Stimulated activated effector memory CD8-positive, alpha-beta T cell treated with anti-CD3 and anti-CD28 coated beads, Interleukin-12 subunit alpha, Interleukin-12 subunit beta, amount 100 ng/mL, for 72 hours (primary cell): ENCODE measurements at regions not wholly inside any gene's neighbourhood (a gene's known extent, or its start where the extent isn't known, plus 50 kb on each side); places are given as distances from the start of the nearest gene placed in this dataset.

ENCODE experiments used
- ATAC-seq: fragments of 150-1000 bp; cut with Tn5 transposase; 2 replicates; pipeline ENCODE4 v1.10.0; 2021
- DNase-seq, 2 donors: peaks; one replicate each; pipeline ENCODE4 v3.0.0; 2021 to 2022; ENCODE audit warnings: low spot score in 2 of 2
- H3K27ac Mint-ChIP-seq: one replicate; pipeline ENCODE4 v1.8.0; 2022; ENCODE audit warnings: mild to moderate bottlenecking, mixed read lengths
- H3K36me3 Mint-ChIP-seq: one replicate; pipeline ENCODE4 v1.8.0; 2022; ENCODE audit warnings: mild to moderate bottlenecking, mixed read lengths
- H3K4me1 Mint-ChIP-seq: one replicate; pipeline ENCODE4 v1.8.0; 2022; ENCODE audit warnings: mixed read lengths
- H3K4me3 Mint-ChIP-seq: one replicate; pipeline ENCODE4 v1.8.0; 2022; ENCODE audit warnings: mild to moderate bottlenecking, mixed read lengths
- H3K9me3 Mint-ChIP-seq: one replicate; pipeline ENCODE4 v1.8.0; 2022; ENCODE audit warnings: mixed read lengths

DNA sequence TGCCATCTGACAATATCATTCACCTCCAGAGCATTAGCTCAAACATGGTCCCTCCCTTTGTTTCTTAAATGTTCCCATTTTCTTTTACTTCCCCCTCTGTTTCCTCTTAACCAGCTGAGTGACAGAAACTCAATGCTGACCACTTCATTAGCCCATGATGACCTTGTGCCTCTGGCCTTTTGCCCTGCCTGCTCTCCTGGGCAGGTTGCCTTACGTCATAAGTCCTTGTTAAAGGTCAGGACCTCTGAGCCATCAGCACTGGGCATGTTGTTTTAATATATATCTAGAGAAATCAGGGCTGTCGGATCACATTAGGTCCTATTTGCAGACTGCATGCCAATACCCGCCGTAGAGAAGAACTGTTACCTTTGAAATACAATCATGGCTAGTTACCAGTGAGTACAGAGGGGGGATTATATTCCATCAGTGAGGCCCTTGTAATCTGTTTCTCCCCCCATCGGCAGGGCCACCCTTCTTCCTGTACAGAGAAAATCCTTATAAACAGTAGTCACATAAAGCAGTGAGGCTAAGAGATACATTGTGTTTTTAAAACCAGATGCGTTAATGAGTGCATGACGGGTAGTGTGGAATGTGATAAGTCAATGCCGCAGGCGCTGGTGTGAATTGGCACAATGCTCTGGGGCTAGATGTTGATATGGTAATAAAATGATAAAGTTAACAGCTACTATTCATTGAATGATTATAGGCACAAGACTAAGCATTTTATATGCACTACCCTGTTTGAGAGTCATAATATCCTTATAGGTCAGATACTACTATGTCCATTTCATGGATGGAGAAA is 94.3 kb upstream of the ZFHX3 start:
- no peak overlapping the region for H3K4me3 Mint-ChIP-seq
- no peak for DNase-seq
- H3K27ac Mint-ChIP-seq: no peak overlapping the region
- peaks cover 9% of the 10 kb centered on the region for H3K9me3 Mint-ChIP-seq
- no peak for ATAC-seq
- H3K4me1 Mint-ChIP-seq: no peaks in the 10 kb centered on the region
- H3K36me3 Mint-ChIP-seq: no peaks in the 10 kb centered on the region

DNA sequence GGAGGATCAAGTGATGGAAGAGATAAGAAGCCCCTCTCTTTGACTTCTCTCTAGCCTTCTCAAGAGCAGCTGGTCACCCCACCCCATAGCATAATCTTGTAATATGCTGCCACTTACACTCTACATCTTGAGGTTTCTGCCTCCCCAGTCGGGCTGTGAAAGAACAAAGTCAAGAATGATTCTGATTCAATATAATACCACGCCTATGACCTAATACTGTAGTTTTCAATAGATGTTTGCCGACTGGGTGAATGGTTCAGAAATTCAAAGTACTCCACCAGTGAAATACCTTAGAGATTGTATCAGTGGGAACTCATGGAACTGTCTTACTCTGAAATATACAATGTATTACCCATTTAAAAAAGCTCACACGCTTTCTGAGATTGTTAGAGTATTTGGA is 93.0 kb upstream of the ZFHX3 start:
- no peak for ATAC-seq
- Mint-ChIP-seq H3K9me3 (peaks cover 10% of the 10 kb centered on the region), H3K4me1 (no peaks in the 10 kb centered on the region), H3K27ac (no peak overlapping the region), H3K36me3 (no peaks in the 10 kb centered on the region), H3K4me3 (no peak overlapping the region)
- DNase-seq: no peak

DNA sequence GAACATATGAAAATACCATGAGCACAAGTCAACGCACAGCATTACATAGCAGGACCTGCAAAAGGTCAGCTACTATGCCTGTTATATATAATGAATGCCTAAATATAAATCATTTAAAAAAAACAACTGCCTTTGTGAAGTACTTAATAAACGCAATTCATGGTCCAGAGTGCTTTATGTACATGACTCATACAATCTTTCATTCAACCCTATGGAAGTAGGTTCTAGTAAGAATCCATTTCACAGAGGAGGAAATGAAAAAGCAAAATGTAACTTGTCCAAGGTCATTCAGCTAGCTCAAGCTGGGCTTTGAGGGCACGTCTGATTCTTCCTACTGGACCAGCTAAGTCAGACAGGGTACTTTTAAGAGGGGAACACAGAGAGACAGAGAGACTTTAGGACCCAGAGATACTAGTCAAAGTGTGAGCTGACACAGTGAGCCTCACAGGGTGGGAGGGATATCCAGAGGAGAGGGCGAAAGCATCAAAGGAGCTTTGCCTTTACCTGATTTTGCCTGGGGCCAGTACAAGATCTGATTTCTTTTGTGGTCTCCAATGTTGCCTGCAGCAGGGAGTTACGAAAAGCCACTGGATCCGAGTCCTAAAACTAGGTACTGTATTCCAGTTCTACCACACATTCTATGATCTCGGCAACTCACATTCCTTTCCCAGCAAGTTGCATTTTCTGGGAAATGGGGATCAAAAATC is 83.4 kb upstream of the ZFHX3 start:
- Mint-ChIP-seq H3K4me1 (no peaks in the 10 kb centered on the region), H3K36me3 (no peaks in the 10 kb centered on the region), H3K9me3 (peaks cover 5% of the 10 kb centered on the region), H3K4me3 (no peak overlapping the region), H3K27ac (no peak overlapping the region)
- DNase-seq (no peak), ATAC-seq (no peak)

DNA sequence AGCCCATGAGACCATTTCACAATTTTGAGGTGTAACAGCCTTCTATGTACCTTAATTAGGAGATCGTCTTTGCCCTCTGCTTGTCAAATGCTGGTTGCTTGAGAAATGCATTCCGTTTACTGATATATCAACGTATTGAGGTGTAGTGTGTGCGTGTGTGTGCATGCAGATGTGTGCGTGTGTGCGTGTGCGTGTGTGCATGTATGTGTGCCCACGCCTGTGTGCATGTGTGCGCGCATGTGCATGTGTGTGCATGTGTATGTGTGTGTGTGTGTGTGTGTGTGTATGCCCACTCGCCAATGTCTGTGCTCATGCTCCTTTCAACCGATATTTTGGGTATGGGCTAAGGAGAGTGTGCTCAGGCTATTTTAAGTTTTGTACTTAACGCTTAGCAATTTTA is 81.5 kb upstream of the ZFHX3 start:
- DNase-seq: no peak
- Mint-ChIP-seq H3K4me1 (no peaks in the 10 kb centered on the region), H3K4me3 (no peak overlapping the region), H3K9me3 (peaks cover 10% of the 10 kb centered on the region), H3K27ac (no peak overlapping the region), H3K36me3 (no peaks in the 10 kb centered on the region)
- ATAC-seq: no peak

DNA sequence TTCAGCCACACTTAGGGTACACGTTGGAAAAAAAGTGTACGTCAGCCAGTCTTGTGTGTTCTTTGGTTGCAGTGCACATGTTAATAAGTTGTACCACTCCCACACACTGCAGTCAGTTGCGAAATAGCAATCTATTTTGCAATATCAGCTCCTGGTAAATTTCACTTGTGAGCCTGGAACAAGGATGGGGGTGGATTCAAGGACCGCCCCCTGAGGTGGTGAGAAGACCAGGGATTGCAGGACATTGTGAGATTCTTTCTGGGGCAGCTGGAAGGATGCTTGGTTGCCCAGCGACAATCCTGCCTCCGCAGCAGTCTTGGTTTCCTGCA is 78.6 kb upstream of the ZFHX3 start:
- H3K4me3 Mint-ChIP-seq: no peak overlapping the region
- no peak for DNase-seq

DNA sequence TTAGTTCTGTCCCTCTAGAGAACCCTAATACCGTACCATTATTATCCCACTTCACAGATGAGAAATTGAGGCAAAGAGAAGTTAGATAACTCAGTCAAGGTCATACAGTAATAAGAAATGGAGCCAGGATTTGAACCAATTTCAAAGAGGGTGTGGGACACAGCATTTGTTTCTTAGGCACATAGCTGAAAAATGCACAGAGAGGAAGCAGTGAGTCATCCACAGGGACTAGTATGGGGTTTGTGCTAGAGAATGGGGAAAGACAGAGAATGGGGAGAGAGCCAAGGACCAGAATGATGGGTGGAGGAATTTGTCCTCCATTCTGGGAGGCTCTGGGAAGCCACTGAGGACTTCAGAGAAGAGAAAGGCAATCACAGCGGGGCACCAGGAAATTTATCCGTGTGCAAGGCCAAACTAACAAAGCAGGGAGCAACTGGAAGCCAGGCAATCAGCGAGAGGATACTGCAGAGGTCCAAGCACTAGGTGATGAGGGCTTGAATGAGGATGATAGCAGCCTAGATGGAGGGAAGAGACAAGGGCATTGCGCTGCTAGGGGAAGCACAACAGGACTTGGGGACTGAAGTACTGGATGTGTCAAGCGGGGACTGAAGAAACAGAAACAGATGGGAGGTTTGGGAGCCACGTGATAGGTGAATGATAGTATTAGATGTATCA is 78.1 kb upstream of the ZFHX3 start:
- Mint-ChIP-seq H3K4me3 (no peak overlapping the region), H3K4me1 (no peaks in the 10 kb centered on the region), H3K27ac (no peak overlapping the region), H3K36me3 (no peaks in the 10 kb centered on the region), H3K9me3 (peaks cover 12% of the 10 kb centered on the region)
- DNase-seq: no peak
- no peak for ATAC-seq

More for the DNA sequence above, 78.6 kb upstream of the ZFHX3 start:
- Mint-ChIP-seq H3K27ac (no peak overlapping the region), H3K9me3 (peaks cover 12% of the 10 kb centered on the region), H3K36me3 (no peaks in the 10 kb centered on the region), H3K4me1 (no peaks in the 10 kb centered on the region)
- no peak for ATAC-seq

DNA sequence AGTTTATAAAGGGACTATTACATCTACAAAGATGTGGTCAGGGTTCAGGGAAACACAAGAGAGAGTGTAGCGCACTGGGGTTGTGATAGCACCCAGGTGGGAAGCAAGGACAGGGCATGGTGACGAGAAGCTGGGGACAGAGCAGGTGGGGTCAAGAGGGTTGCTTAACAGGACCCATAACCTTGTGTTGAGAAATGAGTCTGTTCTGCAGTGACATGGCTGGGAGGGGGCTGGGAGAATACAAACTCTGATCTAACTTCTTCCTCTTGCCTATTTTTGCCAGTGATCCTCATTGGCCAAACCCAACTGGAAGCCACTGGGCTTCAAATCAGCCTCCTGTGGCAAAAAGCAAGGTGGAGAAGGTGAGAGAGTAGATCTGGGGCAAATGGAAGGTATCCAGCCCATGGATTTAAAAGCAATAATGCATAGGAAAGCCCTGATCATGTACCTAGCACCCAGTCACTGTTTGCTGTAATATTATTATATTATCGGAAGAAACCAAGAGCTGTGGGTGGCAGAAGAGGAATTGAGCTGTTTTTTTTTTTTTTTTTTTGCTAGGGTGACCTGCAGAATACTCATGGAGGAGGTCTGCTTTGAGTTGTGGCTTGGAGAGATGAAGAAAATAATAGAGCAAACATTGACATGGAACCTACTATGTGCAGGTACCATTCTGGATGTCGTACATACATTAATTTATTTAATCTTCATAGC is 76.9 kb upstream of the ZFHX3 start:
- no peaks in the 10 kb centered on the region for H3K36me3 Mint-ChIP-seq
- no peak overlapping the region for H3K27ac Mint-ChIP-seq
- ATAC-seq: no peak
- H3K4me3 Mint-ChIP-seq: no peak overlapping the region
- no peak for DNase-seq
- H3K9me3 Mint-ChIP-seq: peaks cover 12% of the 10 kb centered on the region
- H3K4me1 Mint-ChIP-seq: no peaks in the 10 kb centered on the region

DNA sequence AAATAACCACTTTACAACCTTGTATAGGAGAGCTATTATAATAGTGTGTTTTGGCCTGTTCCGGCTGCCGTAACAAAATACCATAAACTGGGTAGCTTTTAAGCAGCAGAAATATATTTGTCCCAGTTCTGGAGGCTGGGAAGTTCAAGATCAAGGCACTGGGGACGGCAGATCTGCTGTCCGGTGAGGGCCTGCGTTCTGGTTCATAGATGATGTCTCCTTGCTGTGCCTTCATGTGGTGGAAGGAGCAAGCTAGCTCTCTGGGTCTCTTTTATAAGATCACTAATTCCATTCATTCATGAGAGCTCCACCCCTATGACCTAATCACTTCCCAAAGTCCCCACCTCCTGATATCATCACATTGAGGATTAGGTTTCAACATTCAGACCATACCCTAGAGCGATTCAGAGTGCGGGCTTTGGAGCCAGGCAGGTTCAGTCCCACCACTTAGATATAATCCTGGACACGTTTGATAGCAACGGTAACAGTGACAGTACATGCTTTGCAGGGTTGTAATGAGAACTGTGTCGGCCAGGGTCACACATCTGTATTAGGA is 76.2 kb upstream of the ZFHX3 start:
- DNase-seq (no peak), ATAC-seq (no peak)
- H3K4me1 Mint-ChIP-seq: no peaks in the 10 kb centered on the region

DNA sequence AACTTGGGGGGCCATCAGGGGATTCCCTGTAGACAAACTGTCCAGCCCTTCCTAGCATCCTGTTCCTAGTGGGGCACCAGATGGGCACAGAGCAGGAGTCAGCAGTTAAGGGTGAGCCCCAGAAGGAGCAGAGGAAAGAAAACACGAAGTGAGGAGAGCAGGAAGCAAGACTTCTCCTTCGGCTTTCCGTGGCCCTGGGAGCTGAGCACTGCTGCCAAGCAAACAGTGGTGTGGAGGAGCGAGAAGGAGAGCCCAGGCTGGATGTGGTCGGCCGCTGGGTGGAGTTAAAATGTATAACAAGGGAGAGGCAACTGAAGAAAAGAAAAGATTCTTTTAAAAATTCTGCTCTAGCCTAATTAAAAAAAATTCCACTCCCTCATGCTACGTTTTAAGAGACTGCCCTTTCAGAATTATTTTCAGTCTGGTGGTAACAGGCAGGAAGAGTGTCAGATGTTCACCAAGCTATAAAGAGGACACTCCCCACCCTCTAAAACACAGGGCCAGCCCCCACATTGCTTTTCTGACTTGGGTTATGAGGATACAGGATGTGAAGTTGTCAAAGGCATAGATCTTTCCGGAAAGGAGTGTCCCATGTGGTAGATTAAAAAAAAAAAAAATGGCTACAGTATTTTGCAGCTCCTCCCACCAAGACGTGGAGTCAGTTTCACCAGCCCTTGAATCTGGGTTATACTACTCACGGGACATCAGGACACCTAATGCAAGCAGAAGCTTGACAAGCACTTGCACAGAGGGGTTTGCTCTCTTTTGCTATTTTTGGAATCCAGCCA is 74.9 kb upstream of the ZFHX3 start:
- H3K9me3 Mint-ChIP-seq: peaks cover 12% of the 10 kb centered on the region
- no peak overlapping the region for H3K27ac Mint-ChIP-seq
- no peaks in the 10 kb centered on the region for H3K4me1 Mint-ChIP-seq
- ATAC-seq: no peak
- H3K36me3 Mint-ChIP-seq: no peaks in the 10 kb centered on the region
- no peak overlapping the region for H3K4me3 Mint-ChIP-seq
- DNase-seq: no peak

More for the DNA sequence above, 76.2 kb upstream of the ZFHX3 start:
- Mint-ChIP-seq H3K9me3 (peaks cover 12% of the 10 kb centered on the region), H3K4me3 (no peak overlapping the region), H3K36me3 (no peaks in the 10 kb centered on the region), H3K27ac (no peak overlapping the region)

DNA sequence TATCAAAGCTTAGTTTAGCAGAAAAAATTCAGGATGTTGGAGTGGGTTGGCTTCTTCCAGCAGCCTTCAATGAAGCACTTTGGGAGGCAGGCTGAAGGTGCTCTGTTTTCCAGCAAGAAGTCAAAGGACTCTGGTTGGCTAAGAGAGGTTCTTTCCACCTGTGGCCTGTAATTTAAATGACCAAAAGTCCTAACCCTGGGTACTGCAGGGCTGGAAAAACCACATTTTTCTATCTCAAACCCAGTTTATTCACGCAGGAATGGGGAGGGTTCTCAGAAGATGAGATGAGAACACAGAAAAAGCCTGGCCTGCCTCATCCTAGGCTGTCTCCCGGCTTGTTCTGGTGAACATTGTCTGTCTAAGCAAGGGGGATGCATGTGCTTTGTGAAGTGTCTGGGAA is 68.6 kb upstream of the ZFHX3 start:
- Mint-ChIP-seq H3K9me3 (peaks cover 6% of the 10 kb centered on the region), H3K4me3 (no peak overlapping the region), H3K4me1 (no peaks in the 10 kb centered on the region), H3K27ac (no peak overlapping the region), H3K36me3 (no peaks in the 10 kb centered on the region)
- no peak for ATAC-seq
- no peak for DNase-seq

DNA sequence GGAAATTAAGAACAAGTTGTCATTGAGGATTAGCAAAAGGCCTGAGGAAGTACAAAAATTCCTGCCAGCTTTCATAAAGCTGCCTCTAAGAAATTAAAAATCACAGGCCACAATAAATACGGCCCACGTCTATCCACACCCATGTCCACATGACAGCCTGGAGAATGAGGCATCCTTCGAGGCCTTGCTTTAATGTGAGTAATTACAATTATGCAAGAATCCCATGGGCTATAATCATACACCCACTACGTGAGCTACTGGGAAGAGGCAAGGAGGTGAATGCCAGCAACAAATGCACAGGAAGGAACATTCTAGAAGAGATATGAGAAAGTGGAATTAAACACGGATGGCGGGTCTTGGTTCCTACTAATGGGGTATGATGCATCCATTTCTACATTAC is 65.4 kb upstream of the ZFHX3 start:
- Mint-ChIP-seq H3K4me3 (no peak overlapping the region), H3K4me1 (no peaks in the 10 kb centered on the region), H3K9me3 (peaks cover 6% of the 10 kb centered on the region), H3K36me3 (no peaks in the 10 kb centered on the region), H3K27ac (no peak overlapping the region)
- ATAC-seq: no peak
- DNase-seq: no peak

DNA sequence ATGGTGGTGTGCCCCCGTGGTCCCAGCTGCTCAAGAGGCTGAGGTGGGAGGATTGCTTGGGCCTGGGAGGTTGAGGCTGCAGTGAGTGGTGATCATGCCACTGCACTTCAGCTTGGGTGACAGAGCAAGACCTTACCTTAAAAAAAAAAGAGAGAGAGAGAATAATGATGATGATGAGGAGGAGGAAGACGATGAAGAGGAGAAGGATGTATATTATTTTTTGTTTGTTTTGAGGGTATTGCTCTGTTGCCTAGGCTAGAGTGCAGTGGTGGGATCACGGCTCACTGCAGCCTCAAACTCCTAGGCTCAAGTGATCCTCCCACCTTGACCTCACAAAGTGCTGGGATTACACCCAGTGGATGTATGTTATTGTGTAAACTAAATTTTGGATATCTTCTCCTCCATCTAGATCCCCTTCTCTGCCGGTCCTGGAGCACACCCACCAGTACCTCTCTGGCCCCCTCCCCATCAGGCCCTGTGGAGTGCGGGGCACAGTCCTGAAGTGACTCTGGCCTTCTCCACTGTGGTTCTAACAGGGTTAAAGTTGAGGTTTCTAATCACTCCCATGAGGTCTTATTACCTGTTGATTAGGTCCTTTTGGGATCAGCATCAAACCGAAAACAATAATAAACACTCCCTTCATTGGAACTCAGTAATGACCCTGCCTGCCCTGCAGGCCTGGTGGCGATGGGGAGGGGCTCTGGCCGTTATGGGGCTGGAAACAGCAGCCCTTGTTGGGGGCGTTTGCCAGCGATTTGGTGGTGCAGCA is 60.5 kb upstream of the ZFHX3 start:
- no peak overlapping the region for H3K27ac Mint-ChIP-seq
- peaks cover 6% of the 10 kb centered on the region for H3K9me3 Mint-ChIP-seq
- H3K4me1 Mint-ChIP-seq: no peaks in the 10 kb centered on the region
- ATAC-seq (no peak), DNase-seq (no peak)
- no peaks in the 10 kb centered on the region for H3K36me3 Mint-ChIP-seq
- no peak overlapping the region for H3K4me3 Mint-ChIP-seq

DNA sequence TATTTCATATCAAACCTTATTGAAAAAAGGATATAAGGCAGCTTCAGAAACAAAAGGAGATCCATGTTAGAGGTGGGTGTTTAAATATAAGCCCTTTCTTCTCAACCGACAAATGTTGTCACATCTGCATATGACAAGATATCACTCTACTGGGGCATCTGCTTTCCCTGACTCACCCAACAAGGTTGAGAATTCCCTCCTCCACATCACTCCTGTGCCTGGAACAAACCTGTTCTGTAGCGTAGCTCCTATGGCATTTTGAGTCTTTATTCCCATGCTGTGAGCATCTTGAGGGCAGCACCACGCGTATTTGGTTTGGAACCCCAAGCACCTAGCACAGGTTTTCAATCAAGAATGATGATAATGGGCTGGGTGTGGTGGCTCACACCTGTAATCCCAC is 59.4 kb upstream of the ZFHX3 start:
- no peaks in the 10 kb centered on the region for H3K4me1 Mint-ChIP-seq
- H3K9me3 Mint-ChIP-seq: peaks cover 8% of the 10 kb centered on the region
- no peak for DNase-seq
- no peak overlapping the region for H3K4me3 Mint-ChIP-seq
- H3K27ac Mint-ChIP-seq: no peak overlapping the region
- H3K36me3 Mint-ChIP-seq: no peaks in the 10 kb centered on the region
- no peak for ATAC-seq
